HK-2 (cell line): ENCODE measurements at regions not wholly inside any gene's neighbourhood (a gene's known extent, or its start where the extent isn't known, plus 50 kb on each side); places are given as distances from the start of the nearest gene placed in this dataset.
"Not testable (repeated sequence)": the region's sequence is repeated elsewhere in the genome, so short reads cannot be mapped to it uniquely, and the experiment has no call there.

Source experiments
- DNase-seq: peaks from one replicate; pipeline ENCODE4 v3.0.0-alpha.2; 2018; ENCODE audit not compliant: unreplicated experiment

DNA sequence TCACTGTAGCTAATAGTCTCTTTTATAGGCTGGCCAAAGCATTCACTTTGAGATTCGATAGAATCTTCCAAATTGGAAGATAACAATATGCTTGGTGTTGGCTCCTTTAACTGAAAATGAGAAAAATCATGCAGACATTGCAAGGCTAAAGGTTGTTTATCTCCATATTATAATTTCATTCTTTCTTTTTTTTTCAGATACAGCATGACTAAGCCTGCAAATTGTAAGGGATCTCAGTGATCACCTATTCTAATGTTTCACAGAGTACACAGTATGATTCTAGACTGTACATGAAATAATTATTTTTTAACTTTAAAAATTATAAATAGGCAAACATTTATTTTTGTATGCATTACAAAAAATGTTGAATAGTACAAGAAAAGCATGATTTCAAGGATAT lies 451.7 kb upstream of the DDI1 start:
- DNase-seq: no peak

- DNase-seq: no peak
Measured at GRCh38 chr11:103585401-103585800, 451.0 kb upstream of the DDI1 start.

DNA sequence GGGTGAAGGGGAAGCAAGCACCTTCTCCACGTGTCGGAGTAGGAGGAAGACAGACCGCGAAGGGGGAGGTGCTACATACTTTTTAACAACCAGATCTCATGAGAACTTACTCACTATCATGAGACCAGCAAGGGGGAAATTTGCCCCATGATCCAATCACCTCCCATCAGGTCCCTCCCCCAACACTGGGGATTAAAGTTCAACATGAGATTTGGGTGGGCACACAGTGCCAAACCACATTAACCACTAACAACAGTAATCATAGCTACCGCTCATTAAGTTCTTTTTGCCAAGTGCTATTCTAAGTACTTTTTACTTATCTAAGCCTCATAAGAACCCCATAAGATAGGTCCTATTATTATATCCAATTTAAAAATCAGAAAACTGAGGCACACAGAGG lies 450.5 kb upstream of the DDI1 start:
- no peak for DNase-seq

GRCh38 chr11:103586756-103587155 lies 449.7 kb upstream of the DDI1 start:
- DNase-seq: no peak

- no peak for DNase-seq
Measured at GRCh38 chr11:103587901-103588788, 448.3 kb upstream of the DDI1 start.

DNA sequence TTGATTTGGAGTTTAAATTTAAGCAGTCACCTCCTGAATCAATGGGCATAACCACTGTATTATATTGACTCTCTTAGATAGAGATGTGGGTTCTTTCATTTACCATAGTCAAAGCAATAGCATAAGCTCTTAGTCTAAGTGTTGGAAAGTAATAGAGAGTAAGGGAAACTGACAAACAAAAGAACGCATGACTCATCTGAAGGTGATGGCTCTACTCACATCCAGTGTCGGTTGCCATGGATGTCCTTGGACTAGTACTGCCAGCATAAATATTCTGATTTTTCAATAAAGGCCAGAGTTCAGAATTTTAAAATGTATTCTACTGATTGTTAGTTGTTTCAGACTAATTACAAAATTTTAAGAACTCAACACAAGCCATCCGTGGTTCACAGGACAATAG lies 444.9 kb upstream of the DDI1 start:
- no peak for DNase-seq

DNA sequence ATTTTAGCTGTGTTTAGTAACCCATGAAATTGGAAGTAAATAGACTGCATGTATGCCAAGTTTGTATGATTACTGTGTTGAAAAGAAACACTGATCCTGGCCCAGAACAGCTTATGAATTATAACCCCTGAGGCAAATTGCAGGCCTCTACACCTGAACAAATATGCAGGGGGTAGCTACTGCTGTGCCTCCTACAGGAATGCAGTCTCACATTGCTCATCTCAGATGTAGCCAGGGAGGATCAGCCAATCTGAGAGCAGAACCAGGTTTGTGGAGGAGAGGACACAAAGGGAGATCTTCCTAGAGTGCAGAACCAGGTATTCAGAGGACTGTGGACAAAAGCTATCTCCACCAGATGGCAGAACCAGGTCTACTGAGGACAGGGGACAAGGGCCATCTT lies 442.2 kb upstream of the DDI1 start:
- DNase-seq: no peak

GRCh38 chr11:103596315-103596714 lies 440.1 kb upstream of the DDI1 start:
- no peak for DNase-seq

DNA sequence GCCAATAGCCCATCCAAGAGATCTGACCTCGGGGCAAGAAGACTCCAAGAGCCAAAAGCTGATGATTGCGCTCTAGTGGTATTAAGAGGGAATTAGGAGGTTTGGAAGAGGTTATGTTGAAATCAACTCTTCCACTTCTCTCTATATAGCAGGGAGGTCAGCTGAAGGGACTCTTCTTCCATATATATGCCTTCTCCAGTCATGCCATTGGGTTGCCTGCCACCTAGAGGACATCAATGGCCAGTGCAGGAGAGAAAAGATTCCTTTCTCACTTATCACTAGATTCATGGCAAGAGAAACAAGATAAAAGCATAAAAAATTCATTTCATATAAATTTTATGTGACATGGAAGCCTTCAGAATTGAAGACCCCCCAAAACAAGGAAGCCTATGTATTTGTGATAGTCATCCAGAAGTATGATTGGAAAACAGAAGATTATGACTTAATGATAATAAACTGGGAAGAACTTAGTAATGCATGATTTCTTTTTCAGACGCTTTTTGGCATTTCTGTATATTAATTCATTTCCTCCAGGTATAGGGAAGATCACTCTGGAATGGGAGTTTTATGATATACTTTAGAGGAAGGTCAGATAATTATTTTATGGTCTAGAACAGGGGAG lies 435.1 kb upstream of the DDI1 start:
- DNase-seq: peak; percentile 22

- DNase-seq: no peak
Measured at GRCh38 chr11:103602840-103603239, 433.6 kb upstream of the DDI1 start.

- no peak for DNase-seq
Measured at GRCh38 chr11:103604310-103604709, 432.1 kb upstream of the DDI1 start.

GRCh38 chr11:103608566-103608965 lies 427.9 kb upstream of the DDI1 start:
- DNase-seq: no peak

GRCh38 chr11:103609117-103610066 lies 427.0 kb upstream of the DDI1 start:
- DNase-seq: peak; percentile 51

DNA sequence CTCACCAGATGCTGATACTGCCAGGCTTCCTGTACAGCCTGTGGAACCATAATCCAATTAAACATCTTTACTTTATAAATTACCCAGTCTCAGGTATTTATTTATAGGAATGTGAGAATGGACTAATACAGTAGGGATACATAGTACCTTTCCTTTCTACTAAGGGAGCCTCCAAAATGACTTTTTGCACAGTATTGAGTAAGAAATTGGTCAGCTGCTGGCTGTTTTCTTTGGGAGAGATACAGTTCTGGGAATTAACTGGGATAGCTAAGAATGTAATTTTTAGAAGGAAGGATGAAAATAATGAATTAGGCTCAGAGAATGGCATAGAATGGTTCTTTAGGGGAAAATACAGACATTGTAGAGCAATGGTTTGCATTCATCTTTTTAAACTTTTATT lies 426.0 kb upstream of the DDI1 start:
- no peak for DNase-seq

GRCh38 chr11:103611526-103612260 lies 424.7 kb upstream of the DDI1 start:
- peak; percentile 65 for DNase-seq

GRCh38 chr11:103612451-103612850 lies 424.0 kb upstream of the DDI1 start:
- DNase-seq: not testable (repeated sequence)

DNA sequence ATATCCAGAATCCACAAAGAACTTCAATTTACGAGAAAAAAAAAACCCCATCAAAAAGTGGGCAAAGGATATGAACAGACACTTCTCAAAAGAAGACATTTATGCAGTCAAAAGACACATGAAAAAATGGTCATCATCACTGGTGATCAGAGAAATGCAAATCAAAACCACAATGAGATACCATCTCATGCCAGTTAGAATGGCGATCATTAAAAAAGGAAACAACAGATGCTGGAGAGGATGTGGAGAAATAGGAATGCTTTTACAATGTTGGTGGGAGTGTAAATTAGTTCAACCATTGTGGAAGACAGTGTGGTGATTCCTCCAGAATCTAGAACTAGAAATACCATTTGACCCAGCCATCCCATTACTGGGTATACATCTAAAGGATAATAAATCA lies 419.9 kb upstream of the DDI1 start:
- not testable (repeated sequence) for DNase-seq

DNA sequence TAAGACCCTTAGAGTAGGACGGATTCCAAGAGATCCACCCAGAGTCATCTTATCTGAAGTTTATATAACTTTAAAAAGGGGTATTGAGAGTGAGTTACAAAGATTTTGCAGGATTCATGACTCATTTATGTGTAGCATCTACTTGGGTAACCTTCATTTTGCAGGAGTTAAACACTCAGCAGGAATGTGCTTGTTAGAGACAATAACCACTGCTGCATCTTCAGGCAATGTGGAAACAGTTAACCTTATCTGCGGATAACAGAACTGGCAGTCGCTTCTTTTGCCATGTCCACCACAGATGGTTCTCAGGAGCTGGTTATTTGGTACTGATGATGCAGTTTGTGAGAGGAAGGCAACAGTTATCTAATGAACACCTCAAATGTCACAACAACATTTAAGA lies 417.9 kb upstream of the DDI1 start:
- no peak for DNase-seq

GRCh38 chr11:103619480-103619879 lies 417.0 kb upstream of the DDI1 start:
- DNase-seq: no peak

DNA sequence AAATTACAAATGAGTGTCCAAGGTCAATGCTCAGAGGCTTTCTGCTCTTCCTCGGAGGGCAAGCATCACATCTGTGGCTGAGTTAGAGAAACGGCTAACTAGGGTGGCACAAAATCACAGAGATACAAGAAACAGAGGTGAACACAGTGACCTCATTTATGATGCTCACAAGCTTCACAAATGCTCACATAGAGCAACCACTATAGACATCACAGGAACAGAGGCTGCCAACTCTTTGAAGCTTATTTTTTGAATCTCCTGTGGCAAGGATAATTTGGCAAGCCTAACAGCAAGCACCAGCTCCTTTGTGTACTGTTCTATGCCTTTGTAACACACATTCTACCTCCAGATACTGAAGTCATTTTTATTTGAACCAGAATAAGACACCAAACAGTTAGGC lies 416.5 kb upstream of the DDI1 start:
- DNase-seq: no peak

DNA sequence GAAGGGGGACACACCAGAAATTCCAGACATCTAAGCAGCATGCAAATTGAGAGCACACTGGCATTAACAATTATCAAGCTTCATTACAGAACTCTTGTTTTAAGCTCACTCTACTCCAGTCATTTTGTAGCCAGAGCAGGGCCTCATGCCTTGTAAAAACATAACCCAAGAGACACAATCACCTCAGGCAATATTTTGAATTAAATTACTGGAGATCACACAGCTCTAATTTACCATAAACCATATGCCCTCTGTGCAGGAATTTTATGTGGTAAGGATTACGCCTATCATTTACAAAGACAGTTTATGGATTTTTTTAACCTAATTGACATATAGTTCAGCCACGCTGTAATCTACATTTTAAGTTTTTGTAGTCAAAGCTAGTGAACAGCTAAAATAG lies 414.1 kb upstream of the DDI1 start:
- DNase-seq: no peak

- DNase-seq: no peak
Measured at GRCh38 chr11:103623933-103624332, 412.5 kb upstream of the DDI1 start.
